ENCODE measurements at regions not wholly inside any gene's neighbourhood (a gene's known extent, or its start where the extent isn't known, plus 50 kb on each side); places are given as distances from the start of the nearest gene placed in this dataset.

DNA sequence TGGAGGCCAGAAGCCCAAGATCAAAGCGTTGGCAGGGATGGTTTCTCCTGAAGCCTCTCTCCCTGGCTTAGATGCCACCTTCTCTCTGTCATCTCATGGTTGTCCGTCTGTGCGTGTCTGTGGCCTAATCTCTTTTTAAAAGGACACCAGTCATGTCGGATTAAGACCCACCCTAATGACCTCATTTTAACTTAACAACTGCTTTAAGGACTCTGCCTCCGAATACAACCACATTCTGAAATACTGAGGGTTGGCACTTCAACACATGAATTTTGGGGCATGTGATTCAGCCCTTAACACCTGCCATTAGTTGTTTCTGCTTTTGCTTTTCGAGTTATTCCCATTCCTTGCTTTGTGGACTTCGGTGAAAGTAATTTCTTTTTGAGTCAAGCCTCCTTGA, 97.8 kb upstream of the SMIM21 start:
- DNase-seq: no peak

DNA sequence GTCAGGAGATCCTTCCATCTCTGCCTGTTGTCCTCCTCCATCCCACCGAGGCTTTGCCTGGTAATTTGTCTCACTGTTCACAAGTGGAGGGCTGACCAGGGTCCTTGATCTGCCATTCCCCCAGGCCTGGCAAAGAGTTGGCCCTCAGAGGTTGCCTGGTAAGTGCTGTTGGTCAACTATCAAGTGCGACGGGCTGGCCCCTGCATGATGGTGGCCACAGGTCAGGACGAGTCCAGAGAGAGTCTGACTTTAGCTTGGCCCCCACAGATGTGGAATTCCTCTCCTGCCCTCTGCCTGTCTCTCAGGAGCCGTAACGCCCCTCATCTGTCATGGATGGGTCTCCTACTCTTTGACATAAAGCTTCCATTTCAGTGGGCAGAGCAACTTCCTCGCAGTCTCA, 97.3 kb upstream of the SMIM21 start:
- DNase-seq: no peak

DNA sequence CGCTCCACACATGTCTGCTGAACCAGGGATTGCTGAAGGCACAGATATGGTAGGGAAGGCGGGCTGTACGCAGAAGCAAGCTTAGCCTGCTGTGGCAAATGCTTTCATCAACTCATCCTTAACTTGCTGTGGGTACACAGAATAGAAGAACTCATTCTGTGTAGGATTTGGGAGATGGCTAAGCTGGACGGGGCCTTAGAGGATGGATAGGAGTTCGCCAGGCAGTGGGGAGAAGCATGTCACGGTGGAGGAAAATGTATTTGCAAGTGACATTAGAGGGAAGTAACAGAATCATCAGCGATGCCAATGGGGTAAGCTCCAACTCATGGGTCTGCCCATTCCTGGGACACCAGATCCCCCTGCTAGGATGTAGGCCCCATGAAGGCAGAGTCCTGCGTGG, 96.7 kb upstream of the SMIM21 start:
- no peak for DNase-seq

DNA sequence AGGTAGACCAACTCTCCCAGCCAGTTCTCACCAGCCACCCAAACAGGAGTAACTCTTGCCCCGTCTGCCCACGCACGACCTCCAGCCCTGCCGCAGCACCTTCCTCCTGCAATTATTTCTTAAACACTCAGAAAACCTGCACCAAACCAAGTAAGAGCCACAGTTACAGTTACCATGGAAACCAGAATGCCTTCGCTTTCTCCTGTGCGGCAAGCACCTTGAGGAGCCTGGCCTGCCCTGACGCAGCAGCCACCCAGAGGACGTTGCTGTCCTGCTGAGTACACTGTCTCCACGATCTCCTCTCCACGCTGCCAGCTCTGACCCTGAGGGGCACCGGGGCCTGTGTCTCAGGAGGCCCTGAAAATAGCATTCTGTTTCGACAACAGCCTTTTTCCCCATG, 94.3 kb upstream of the SMIM21 start:
- no peak for DNase-seq

DNA sequence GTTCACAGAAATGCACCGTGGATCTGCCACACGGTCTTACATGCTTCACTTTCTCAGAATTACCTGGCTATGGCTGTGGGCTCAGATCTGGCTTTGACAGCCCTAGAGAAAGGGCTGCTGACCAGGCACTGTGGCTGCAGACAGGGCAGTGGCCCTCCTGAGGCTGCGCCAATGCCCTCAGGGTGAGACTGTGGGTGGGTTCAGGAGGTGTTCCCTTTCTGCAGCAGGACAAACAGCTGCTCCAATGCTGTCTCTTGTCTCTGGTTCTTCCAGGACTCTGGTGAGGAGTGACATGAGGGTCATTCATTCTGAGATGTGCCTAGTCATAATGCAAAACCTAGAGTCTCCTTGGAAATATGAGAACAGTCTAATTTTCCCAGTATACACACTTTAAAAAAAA, 90.5 kb upstream of the SMIM21 start:
- no peak for DNase-seq

DNA sequence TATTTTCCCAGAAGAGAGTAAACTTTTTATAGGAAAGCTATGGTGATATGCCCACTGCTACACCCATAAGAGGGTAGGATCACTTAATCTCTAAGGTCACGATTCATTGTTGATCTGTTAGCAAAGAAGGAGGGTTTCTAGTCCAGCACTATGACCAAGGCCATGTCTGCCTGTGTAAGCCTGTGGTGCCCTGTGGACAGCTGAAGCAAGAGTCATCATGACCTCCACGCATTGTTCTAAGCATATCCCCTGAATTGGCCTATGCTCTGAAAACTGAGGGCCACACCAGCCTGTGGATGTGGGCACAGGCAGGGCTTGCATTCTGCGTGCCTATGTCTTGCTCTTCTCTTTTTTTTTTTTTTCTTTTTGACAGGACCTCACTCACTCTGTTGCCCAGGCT, 89.8 kb upstream of the SMIM21 start:
- no peak for DNase-seq

DNA sequence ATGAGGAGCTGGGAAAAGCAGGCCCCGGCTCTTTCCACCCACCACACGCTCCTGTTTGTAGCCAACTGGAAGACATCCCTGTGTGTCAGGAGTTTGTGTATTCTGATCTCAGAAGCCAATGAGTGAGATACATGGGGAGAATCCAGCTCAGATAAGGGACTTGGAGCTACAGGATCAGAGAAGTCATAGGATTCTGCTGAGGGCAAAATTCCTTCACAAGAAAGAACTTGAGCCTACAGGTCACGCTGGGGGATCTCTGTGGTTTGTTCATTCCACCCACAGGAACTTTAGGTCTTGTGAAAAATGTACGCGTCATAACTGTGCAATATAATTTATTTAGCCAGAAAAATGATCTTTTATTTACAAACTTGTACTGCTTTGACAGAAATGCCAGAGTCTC, 80.1 kb upstream of the SMIM21 start:
- no peak for DNase-seq

DNA sequence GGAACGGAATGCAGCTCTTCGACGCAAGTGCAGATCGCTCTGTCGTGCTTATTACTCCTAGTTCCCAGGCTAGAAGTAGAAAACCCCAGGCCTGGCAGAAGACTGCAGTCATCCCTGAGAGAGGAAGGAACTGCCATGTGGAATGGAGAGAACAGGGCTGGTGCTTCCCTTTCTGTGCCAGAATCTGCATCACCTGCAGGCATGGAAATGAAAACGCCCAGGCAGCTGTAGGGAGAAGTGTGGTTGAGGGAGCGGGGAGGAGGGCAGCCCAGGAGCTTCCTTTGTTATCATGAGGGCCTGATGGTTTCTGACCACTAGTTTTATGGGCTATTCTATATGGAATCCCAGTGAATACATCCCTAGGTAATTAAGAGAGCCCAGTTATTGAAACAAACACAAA, 79.4 kb upstream of the SMIM21 start:
- no peak for DNase-seq

DNA sequence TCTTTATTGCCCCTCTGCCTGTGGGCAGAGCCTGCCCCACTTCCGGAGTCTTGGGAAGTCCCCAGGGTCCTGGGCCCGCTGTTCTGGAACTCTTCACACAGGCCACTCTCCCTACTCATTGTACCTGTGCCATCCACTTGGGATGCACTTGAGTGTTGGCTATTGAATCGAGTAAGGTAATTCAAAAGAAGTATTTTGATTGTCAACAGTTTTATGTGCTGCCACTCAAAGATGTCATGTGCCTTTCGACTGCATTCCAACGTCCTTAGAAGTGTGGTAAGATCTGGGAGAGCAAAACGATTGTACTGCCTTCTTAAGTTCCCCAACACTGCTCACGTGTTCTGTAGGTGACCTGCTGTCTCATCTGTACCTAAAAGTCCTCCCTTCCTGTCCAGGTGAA, 77.0 kb upstream of the SMIM21 start:
- no peak for DNase-seq

DNA sequence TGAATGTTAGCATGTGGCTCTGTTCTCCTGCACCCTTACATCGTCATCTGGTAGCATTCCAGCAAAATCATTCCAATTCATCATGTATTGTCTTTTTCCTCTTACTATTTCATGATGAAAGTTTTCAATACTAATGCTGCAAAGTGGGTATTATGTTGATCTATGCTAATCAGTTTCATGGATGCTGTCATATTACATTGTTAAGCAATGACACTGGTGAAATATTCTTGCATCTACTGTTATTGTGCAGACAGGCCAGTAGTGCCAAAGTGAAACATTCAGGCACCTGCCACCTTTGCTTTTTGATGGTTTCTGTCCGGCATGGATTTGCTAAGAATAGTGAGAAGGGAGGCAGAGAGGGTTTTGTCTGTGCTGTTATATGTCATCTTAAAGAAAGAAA, 76.1 kb upstream of the SMIM21 start:
- DNase-seq: no peak

DNA sequence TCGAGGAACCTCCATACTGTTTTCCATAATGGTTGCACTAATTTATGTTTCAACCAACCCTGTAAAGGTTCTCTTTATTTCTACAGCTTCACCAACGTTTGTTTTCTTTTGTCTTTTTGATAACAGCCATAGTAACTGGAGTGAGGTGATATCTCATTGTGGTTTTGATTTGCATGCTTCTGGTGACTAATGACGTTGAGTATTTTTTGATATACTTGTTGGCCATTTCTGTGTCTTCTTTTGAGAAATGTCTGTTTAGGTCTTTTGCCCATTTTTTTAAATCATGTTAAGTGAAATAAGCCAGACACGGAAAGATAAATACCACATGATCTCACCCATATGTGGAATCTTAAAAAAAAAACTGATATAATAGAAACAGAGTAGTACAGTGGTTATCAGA, 74.8 kb upstream of the SMIM21 start:
- DNase-seq: no peak

DNA sequence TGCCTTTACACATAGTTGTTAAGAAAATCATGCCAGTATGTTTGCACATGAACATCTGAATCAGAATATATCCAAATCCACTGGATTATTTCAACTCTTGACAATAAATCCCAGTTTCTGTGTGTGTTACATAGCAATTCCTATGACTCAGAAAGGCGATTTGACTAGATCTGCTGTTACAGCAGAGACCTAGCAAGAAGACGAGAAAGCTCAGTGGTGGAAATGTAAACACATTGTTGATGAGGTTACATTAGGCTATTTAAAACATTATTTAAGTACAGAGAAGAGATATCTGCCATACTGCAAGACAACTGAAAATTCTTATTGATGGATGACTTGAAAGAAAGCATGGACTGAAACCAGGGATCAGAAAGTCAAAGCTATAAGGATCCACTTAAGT, 73.0 kb upstream of the SMIM21 start:
- DNase-seq: no peak

DNA sequence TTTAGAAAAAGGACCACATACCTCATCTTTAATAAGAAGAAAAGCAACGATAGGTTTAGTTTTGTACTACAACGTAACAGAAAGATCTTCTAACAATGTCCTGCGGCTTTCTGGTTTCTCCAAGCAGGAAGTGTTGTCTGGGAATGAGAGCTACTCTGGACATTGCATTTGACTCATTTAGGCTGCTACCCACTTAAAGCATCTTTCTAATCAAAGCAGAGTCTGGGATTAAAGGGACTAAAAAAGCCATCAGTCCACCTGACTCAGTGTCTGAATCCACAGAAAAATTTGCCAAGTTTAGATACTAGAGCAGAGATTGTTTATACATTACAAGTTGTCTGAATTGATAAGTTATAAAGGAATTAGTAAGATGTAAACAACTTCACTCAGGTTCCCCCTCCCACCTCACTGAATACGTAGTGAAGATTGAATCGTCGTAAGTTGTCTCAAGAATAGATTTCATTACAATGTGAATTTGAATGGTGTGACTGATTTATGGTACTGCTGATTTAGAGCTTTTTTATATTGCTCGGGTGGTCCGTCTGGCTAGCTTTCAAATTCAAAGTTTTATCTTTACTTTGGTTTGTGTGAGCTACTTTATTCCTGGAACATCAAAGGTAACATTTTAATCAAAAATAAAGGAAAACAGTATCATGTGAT, 70.2 kb upstream of the SMIM21 start:
- DNase-seq: no peak

DNA sequence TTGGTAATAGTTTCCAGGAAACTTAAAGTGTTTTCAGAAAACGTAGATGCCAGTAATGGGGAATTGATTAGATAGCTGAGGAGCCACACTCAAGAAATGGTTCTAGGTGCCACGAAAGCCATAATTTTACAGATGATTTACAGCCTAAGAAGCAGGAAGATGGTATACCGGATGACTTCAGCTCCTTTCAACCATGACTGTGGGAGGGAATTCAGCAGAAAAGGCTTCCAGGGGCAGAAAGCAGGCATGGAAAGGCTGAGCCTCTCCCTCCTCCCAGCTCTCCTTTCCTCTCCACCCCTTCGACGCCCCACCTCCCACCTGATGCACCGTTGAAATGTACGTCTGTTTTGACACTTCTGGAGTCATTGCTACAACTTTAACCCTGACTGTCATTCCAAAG, 68.6 kb upstream of the SMIM21 start:
- no peak for DNase-seq

DNA sequence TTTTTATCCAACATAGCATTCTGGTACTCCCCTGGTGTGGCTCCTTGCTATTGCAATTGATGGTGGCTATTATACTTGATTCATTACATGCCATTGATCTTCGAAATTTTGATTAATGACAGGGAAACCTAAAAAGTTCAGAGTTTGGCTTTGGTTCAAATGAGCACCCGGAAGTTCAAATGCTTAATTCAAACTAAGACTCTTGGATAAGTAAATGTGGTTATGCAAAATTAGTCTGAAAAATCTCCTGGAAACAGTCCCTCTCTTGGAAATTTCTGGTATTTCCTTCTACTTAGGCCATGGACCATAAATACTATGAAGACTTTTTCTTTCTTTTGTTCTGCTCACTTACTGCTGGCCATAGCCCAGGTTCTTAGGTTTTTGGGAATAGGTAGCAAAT, 65.3 kb upstream of the SMIM21 start:
- DNase-seq: no peak

DNA sequence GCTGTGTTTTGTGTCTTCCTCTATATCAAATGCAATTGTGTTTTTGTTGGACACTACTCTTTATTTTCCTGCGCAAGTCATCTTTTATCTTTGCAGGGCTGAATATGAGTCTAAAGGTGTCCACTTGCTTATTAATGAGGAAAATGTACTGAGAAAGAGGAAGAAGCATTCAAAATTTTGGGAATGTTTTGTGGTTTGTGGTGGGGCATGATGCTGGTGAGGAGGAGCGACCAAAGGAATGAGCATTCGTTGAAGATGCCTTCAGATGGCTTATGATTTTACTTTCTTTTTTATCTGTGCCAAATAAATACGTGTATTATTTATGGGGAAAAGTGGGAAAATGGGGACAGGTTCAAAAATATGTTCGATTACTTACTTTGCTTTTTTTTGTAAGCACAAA, 63.9 kb upstream of the SMIM21 start:
- no peak for DNase-seq

DNA sequence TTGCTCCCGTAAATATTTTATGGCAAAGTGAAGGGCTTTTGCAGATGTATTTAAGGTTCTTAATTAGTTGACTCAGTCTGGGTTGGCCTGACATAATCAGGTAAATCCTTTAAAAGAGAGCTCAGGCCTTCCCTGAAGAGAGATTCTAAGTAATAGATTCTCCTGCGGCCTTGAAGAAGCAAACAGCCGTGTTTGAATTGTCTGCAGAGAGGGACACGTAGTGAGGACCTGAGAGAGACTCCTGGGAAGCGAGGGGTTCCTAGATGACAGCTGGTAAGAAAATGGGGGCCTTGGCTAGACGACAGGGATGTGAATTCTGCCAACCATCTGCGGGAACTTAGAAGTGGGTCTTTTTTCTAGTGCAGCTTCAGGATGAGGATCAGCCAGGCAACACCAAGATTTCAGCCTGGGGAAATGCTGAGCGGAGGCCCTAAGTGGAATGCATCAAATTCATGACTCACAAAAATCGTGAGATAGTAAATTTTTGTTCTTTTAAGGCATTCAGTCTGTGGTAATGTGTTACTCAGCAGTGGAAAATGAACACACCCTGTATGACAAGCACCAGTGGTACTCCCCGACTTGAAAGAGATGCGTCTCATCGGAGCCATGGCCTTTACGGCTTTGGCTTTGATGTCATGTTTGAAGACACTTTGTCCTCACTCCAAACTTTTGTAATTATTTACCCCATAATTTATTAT, 62.1 kb upstream of the SMIM21 start:
- DNase-seq: no peak

DNA sequence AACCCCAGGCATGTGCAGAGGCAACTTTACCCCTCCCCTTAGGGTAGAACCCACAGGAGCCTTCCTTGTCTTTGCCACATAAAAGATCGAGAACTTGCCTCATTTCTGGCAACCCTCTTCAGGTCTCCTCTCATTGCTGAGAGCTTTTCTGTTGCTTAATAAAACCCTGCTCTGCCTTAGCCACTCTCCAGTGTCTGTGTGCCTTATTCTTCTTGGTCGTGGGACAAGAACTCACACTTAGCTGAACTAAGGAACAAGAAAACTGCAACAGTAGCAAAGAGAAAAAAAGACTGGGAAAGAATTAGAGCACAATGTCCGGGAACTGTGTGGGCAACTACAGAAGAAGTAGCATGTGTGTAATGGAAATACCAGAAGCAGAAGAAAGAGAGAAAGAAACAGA, 56.2 kb upstream of the SMIM21 start:
- DNase-seq: no peak

DNA sequence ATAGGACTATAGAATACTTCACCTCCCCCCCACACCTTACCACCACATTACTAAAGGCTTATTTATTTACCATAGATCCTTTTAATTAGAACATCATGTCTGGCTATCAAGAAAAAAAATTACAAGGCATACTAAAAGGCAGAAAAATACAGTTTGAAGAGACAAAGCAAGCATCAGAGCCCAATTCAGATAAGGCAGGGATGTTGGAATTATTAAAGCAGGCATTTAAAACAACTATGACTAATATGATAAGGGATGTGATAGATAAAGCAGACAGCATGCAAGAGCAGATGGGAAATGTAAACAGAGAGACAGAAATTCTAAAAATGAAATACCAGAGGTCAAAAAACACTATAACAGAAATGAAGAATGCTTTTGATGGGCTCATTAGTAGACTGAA, 55.4 kb upstream of the SMIM21 start:
- DNase-seq: no peak

DNA sequence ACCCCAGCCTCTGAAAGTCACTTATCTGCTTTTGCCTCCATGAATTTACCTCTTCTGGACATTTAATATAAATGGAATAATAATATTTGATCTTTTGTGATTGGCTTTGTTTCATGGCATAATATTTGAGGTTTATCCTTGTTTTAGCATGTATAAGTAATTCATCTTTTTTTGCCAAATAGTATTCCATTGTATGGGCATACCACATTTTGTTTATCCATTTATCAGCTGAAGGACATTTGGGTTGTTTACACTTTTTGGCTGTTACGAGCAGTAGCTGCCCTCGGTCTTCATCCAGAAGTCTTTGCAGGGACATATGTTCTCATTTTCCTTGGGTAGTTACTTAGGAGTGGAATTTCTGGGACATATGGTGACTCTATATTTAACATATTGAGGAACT, 53.0 kb upstream of the SMIM21 start:
- no peak for DNase-seq

DNA sequence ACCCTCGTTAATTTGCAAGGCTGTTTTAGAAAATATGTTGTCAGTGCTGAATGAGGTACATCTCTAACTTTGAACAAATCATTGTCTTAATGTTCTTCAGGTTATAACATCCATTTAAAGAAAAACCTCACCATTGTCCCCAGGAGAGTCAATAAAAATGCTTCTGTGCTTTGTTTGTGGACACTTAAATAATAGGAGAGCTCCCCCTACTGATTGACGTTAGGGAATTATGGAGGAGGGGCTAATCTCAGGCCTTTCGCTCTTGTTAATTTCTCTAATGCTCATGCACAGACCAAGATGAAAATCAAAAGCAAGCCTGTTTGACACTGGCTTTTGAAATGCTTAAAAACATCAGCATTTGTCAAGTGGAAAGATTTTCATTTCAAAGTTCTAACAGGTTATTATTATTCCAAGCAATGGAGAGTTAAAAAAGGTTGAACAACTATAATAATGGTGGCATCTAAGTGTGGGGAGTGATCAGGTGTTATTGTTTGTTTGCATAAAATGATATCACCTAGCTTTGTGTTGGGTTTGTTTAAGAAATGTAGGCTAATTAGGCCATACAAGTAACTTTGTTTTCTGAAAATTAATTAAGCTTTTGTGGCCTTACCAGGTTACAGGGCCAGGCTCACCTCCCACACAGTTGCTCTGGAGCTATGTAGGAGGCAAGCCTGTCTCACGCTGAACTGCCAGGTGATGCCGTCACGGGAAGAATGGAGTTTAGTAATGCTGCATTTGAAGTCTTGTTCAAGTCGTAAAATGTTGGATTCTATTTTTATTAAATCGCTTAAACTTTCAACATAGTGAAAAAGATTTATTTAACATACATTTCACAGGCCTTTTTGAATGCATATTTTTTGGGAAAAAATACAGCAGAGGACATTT, 51.7 kb upstream of the SMIM21 start:
- peak; percentile 61 for DNase-seq

DNA sequence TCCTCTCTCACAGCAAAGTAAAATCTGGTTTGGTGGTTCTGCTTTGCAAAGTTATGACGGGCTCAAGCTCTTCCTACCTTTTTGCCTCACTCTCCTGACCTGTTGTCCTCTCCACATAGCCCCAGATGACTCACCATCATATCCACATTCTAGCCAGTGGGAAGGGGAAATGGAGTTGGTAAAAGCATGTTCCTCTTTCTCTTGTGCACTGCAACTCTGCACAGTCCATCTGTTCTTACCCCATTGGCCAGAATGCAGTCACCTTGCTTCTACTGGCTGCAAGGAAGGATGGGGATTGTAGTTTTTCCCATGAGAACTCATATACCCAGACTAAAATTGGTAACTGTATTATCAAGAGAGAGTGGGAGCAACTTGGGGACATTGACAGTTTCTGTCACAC, 50.4 kb upstream of the SMIM21 start:
- DNase-seq: no peak

Measured in CD4-positive, alpha-beta T cell treated with Interleukin-4 for 4 hours (primary cell).